ENCODE measurements at regions not wholly inside any gene's neighbourhood (a gene's known extent, or its start where the extent isn't known, plus 50 kb on each side); places are given as distances from the start of the nearest gene placed in this dataset.
"Not testable (repeated sequence)": the region's sequence is repeated elsewhere in the genome, so short reads cannot be mapped to it uniquely, and the experiment has no call there.

DNA sequence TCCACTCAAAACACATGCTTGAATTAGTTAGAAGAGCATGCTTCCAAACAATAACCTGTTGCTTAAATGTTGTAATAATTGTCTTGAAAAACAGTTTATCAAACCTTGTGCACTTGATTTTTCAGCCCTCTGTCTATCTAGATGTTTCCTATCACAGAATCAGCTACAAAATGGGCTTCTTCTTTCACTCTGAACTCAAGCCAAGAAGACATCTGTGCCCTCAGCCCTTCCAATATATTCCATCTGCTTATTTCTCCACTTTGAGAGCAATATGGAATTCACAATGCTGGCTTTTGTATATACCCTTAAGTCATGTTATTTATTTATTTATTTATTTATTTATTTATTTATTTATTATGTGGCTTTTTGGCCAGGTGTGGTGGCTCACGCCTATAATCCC lies 234.2 kb downstream of the TOX3 start:
- no peak overlapping the region for H3K4me3 ChIP-seq (ENCODE audit: low read depth, low read length)
- DNase-seq (ENCODE audit: low read depth): no peak
- TF ChIP-seq, protein P1, sequence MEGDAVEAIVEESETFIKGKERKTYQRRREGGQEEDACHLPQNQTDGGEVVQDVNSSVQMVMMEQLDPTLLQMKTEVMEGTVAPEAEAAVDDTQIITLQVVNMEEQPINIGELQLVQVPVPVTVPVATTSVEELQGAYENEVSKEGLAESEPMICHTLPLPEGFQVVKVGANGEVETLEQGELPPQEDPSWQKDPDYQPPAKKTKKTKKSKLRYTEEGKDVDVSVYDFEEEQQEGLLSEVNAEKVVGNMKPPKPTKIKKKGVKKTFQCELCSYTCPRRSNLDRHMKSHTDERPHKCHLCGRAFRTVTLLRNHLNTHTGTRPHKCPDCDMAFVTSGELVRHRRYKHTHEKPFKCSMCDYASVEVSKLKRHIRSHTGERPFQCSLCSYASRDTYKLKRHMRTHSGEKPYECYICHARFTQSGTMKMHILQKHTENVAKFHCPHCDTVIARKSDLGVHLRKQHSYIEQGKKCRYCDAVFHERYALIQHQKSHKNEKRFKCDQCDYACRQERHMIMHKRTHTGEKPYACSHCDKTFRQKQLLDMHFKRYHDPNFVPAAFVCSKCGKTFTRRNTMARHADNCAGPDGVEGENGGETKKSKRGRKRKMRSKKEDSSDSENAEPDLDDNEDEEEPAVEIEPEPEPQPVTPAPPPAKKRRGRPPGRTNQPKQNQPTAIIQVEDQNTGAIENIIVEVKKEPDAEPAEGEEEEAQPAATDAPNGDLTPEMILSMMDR (conservative IDR thresholded peaks at IDR 0.05; ENCODE audit: low read depth, low read length): no peak

DNA sequence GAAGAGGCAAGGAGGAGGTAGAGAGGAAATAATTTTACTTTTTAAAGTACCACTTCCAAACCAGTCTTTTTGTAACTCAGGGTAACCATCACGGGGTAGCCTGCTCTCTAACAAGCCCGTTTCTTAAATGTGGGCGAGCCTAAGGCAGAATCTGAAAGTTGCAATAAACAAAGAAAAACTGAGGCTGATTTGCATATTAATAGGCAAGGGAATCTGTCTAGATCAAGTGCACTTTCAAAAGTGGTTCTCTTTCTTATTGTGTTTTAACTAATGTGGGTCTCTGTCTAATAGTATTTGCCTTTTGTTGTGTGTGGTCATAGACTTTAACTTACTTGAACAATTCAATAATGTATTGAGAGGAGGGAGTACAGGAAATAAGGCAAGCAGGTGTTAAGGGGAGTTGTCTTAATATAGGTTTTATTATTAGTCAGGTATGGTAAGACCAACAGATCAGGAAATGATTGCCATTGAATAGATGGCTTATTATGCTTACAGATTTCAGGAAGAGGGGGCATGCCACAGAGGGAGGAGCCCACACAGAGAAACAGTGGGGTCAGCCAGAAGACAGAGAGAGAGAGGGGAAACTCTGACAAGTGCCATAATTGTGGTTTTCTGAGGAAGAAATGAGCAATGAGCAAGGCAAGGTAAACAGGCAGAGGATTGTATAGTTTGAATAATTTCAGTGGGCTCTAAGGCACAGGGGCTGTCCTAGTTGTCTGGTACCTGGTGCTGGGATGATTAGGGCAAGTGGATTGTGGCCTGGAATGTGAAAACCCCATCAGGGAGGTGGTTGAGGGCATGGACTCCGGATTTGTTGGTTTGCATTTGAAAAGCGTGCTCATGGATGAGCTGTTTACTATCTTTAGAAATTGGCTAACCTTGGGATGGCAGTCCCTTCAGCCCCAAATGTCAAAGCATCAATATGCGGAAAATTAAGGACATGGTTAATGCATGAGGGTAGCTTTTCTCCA lies 237.2 kb downstream of the TOX3 start:
- TF ChIP-seq, protein P1 (conservative IDR thresholded peaks at IDR 0.05; ENCODE audit: low read depth, low read length): no peak
- no peak overlapping the region for H3K4me3 ChIP-seq (ENCODE audit: low read depth, low read length)
- no peak for DNase-seq (ENCODE audit: low read depth)

- no peak overlapping the region for H3K4me3 ChIP-seq (ENCODE audit: low read depth, low read length)
- DNase-seq (ENCODE audit: low read depth): no peak
- TF ChIP-seq, protein P1 (conservative IDR thresholded peaks at IDR 0.05; ENCODE audit: low read depth, low read length): no peak
Measured at GRCh38 chr16:52308051-52308450, 238.9 kb downstream of the TOX3 start.

DNA sequence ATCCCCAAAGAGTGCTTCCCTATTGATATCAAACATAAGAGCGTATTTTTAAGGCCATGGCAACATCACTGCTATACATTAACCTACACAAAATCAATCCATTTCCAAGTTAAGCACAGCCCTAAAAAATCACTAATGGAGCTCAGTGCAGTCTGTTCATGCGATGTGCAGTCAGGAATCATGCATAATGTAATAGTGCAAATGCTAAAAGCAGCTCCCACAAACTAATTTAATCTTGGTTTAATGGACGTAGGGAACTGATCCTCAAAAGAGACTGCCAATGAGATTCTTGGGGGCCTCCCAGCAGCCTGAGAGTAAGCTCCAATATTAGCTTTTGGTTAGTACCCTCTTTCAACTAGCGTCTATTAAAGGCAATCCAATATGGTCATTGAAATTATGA lies 245.9 kb downstream of the TOX3 start:
- H3K4me3 ChIP-seq (ENCODE audit: low read depth, low read length): no peak overlapping the region
- TF ChIP-seq, protein P1 (conservative IDR thresholded peaks at IDR 0.05; ENCODE audit: low read depth, low read length): no peak
- no peak for DNase-seq (ENCODE audit: low read depth)

- TF ChIP-seq, protein P1 (conservative IDR thresholded peaks at IDR 0.05; ENCODE audit: low read depth, low read length): no peak
- no peak for DNase-seq (ENCODE audit: low read depth)
- H3K4me3 ChIP-seq (ENCODE audit: low read depth, low read length): no peak overlapping the region
Measured at GRCh38 chr16:52298769-52299168, 248.2 kb downstream of the TOX3 start.

- DNase-seq (ENCODE audit: low read depth): not testable (repeated sequence)
Measured at GRCh38 chr16:52296706-52297315, 250.1 kb downstream of the TOX3 start.

DNA sequence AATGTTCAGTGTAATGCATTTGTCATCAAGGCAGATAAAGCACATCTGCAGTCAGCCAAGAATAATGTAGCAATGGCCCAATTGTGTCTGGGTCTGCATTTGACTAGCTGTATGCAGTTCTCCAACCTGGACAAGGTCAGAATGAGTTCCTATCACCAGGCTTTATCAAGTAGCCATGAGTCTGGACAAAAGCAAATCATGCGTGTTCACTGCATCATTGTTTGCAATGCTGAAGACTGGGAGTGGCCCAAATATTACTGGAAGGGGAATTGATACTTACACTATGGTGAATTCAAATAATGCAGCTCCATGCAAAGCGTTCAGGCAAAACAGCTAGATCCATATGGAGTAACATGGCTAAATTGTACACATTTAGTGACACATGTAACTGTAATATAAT lies 250.9 kb downstream of the TOX3 start:
- no peak for DNase-seq (ENCODE audit: low read depth)
- H3K4me3 ChIP-seq (ENCODE audit: low read depth, low read length): no peak overlapping the region
- TF ChIP-seq, protein P1 (conservative IDR thresholded peaks at IDR 0.05; ENCODE audit: low read depth, low read length): no peak

More at GRCh38 chr16:52296706-52297315, 250.1 kb downstream of the TOX3 start:
- H3K4me3 ChIP-seq (ENCODE audit: low read depth, low read length): not testable (repeated sequence)

Measured in epithelial cell of proximal tubule (primary cell).